GM12878 (cell line): ENCODE measurements at regions not wholly inside any gene's neighbourhood (a gene's known extent, or its start where the extent isn't known, plus 50 kb on each side); places are given as distances from the start of the nearest gene placed in this dataset.

Experiments
- ATAC-seq: fragments of 200-7000 bp; cut with Tn5 transposase; 3 replicates; pipeline ENCODE4 v1.9.1; 2020; ENCODE audit warnings: mild to moderate bottlenecking, moderate library complexity
- BruUV-seq: library from RNA; stranded (reverse); fragments of 400-500 nt; replicated peaks from 2 replicates; lab custom pipeline; 2021; lab: Mats Ljungman, UMichigan
- CTCF ChIA-PET: fragments of 300-600 bp; sonication (Branson Sonifier 250); formaldehyde crosslinking; extraction: SDS; loops from one replicate; lab custom pipeline; 2021; ENCODE audit warnings: inconsistent platforms; lab: Yijun Ruan, JAX
- POLR2A ChIA-PET: fragments of 350-600 bp; formaldehyde crosslinking; extraction: SDS; loops from one replicate; lab custom pipeline; 2021; ENCODE audit warnings: inconsistent platforms; lab: Charles Lee
- RAD21 ChIA-PET: fragments of 300-600 bp; sonication (Branson Sonifier 250); formaldehyde crosslinking; loops from one replicate; lab custom pipeline; 2023; ENCODE audit warnings: antibody characterized with exemption; ENCODE audit not compliant: unreplicated experiment; lab: Charles Lee
- SMC1A ChIA-PET: fragments of 300-600 bp; sonication (Branson Sonifier 250); formaldehyde crosslinking; loops from one replicate; lab custom pipeline; 2023; ENCODE audit not compliant: unreplicated experiment, uncharacterized antibody; lab: Charles Lee
- DNase-seq: peaks from one replicate; pipeline ENCODE4 v3.0.0-alpha.2; 2011; ENCODE audit warnings: low read depth, low spot score
- FAIRE-seq: peaks from 3 replicates; lab custom pipeline; 2011; peaks lifted over from hg19 to GRCh38; lab: Jason Lieb, UNC
- H2AFZ ChIP-seq: 2 replicates; pipeline ENCODE4 v1.6.0; 2011; ENCODE audit warnings: low read depth, low read length, control low read depth; ENCODE audit not compliant: control insufficient read depth
- H3K27ac ChIP-seq: 2 replicates; pipeline ENCODE4 v1.5.1; 2011; ENCODE audit warnings: control low read depth; ENCODE audit not compliant: control insufficient read depth, insufficient read depth
- H3K27me3 ChIP-seq, 2 experiments: replicated peaks in 1 of 2; 2 replicates each; pipeline versions ENCODE4 v1.6.0 to v1.6.1; 2011; ENCODE audit warnings: low read length in 1 of 2; ENCODE audit not compliant: control insufficient read depth in 2 of 2, insufficient read depth in 2 of 2
- H3K36me3 ChIP-seq, 2 experiments: 2 replicates each; pipeline ENCODE4 v1.5.1; 2011; ENCODE audit warnings: low read length in 1 of 2; ENCODE audit not compliant: control insufficient read depth in 2 of 2, insufficient read depth in 2 of 2
- H3K4me1 ChIP-seq: 2 replicates; pipeline ENCODE4 v1.6.1; 2011; ENCODE audit warnings: mild to moderate bottlenecking, low read length, moderate library complexity, mixed read lengths; ENCODE audit not compliant: control insufficient read depth, insufficient read depth
- H3K4me2 ChIP-seq: 2 replicates; pipeline ENCODE4 v1.6.0; 2011; ENCODE audit warnings: control low read depth; ENCODE audit not compliant: control insufficient read depth, insufficient read depth
- H3K4me3 ChIP-seq: fragments of 200-600 bp; sonication (generic); 2 replicates; pipeline ENCODE4 v1.5.1; 2016
- H3K79me2 ChIP-seq: 2 replicates; pipeline ENCODE4 v1.6.0; 2011; ENCODE audit warnings: low read length; ENCODE audit not compliant: control insufficient read depth, insufficient read depth
- H3K9ac ChIP-seq: 2 replicates; pipeline ENCODE4 v1.8.0; 2011; ENCODE audit warnings: low read length, control low read depth, mixed read lengths; ENCODE audit not compliant: control insufficient read depth, insufficient read depth
- H3K9me3 ChIP-seq: replicated peaks from 3 replicates; pipeline ENCODE4 v1.5.1; 2011; ENCODE audit warnings: mild to moderate bottlenecking, low read length; ENCODE audit not compliant: control insufficient read depth, insufficient read depth
- H4K20me1 ChIP-seq: 2 replicates; pipeline ENCODE4 v1.6.0; 2011; ENCODE audit not compliant: control insufficient read depth, insufficient read depth
- MLLT1 ChIP-seq: fragments of 450-650 bp; IDR thresholded peaks from 2 replicates; pipeline ENCODE4 v1.6.1; 2016; ENCODE audit warnings: mild to moderate bottlenecking
- PAX8 ChIP-seq: fragments of 450-650 bp; IDR thresholded peaks from 2 replicates; pipeline ENCODE4 v1.6.1; 2017; ENCODE audit warnings: mild to moderate bottlenecking, moderate library complexity
- RBBP5 ChIP-seq: fragments of 200-600 bp; sonication (generic); conservative IDR thresholded peaks from 2 replicates; pipeline ENCODE4 v1.6.1; 2016
- WGBS: methylation state at CpG from one replicate; pipeline ENCODE4 v1.1.6; 2016; ENCODE audit warnings: low lambda C conversion rate; ENCODE audit not compliant: insufficient replicate concordance, insufficient coverage; ENCODE audit errors: missing lambda C conversion rate; 5-methylcytosine and 5-hydroxymethylcytosine counted together
- in situ Hi-C: fragments of 300-500 bp; cut with MboI; formaldehyde crosslinking; loops from 9 replicates; pipeline ENCODE4 v1.14.3; 2018; ENCODE audit warnings: mixed read lengths
- intact Hi-C: fragments of 100-400 bp; cut with micrococcal nuclease; formaldehyde crosslinking; loops from one replicate; pipeline ENCODE4 v1.14.2; 2022; ENCODE audit not compliant: unreplicated experiment
- TF ChIP-seq, protein P1 (sequence below): fragments of 450-650 bp; IDR thresholded peaks from 2 replicates; pipeline ENCODE4 v1.6.1; 2017; ENCODE audit warnings: mild to moderate bottlenecking, moderate library complexity

DNA sequence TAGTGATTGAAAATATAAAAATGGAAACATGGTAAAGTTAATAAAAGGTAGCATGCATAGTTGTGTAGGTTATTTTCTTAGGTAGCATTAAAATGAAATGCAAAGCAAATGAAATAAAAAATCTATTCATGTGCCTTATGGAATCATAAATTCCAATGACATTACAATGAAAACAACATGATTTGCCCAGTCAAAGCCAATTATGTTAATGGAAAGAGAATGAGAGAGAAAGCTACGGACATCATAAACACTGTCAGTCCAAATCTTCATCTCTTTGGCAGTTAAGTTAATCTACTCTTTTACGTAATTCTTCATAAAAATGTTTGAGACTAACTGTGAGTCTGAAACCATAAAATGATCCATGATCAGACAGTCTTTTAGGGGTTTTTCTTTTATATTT, 636.7 kb upstream of the SYT4 start:
- Histone ChIP-seq H3K27ac (no peak overlapping the region), H4K20me1 (no peaks in the 10 kb centered on the region), H3K9me3 (no peaks in the 10 kb centered on the region), H3K4me2 (no peak overlapping the region), H3K79me2 (no peaks in the 10 kb centered on the region), H3K4me1 (no peaks in the 10 kb centered on the region), H3K36me3 (no peaks in the 10 kb centered on the region), H3K27me3 (no peaks in the 10 kb centered on the region; a peak in 1 of 4 replicates), H2AFZ (no peak overlapping the region), H3K4me3 (no peak overlapping the region), H3K9ac (no peak overlapping the region)
- DNase-seq (no peak), ATAC-seq (no peak), FAIRE-seq (no peak)
- ChIA-PET CTCF (no interaction called here), SMC1A (interaction anchor here (0.8 kb wide), 1 partner anchor 31 kb away, joined by 4 read pairs; no protein-coding TSS in a partner anchor), RAD21 (no interaction called here), POLR2A (no interaction called here)
- BruUV-seq = no TSS peak
- 40% methylated on average over 2 of the region's 2 CpGs for WGBS
- intact Hi-C loops (no loop called here), in situ Hi-C loops (no loop called here)
- TF ChIP-seq MLLT1 (no peak), RBBP5 (no peak), PAX8 (no peak)
- TF ChIP-seq, protein P1, sequence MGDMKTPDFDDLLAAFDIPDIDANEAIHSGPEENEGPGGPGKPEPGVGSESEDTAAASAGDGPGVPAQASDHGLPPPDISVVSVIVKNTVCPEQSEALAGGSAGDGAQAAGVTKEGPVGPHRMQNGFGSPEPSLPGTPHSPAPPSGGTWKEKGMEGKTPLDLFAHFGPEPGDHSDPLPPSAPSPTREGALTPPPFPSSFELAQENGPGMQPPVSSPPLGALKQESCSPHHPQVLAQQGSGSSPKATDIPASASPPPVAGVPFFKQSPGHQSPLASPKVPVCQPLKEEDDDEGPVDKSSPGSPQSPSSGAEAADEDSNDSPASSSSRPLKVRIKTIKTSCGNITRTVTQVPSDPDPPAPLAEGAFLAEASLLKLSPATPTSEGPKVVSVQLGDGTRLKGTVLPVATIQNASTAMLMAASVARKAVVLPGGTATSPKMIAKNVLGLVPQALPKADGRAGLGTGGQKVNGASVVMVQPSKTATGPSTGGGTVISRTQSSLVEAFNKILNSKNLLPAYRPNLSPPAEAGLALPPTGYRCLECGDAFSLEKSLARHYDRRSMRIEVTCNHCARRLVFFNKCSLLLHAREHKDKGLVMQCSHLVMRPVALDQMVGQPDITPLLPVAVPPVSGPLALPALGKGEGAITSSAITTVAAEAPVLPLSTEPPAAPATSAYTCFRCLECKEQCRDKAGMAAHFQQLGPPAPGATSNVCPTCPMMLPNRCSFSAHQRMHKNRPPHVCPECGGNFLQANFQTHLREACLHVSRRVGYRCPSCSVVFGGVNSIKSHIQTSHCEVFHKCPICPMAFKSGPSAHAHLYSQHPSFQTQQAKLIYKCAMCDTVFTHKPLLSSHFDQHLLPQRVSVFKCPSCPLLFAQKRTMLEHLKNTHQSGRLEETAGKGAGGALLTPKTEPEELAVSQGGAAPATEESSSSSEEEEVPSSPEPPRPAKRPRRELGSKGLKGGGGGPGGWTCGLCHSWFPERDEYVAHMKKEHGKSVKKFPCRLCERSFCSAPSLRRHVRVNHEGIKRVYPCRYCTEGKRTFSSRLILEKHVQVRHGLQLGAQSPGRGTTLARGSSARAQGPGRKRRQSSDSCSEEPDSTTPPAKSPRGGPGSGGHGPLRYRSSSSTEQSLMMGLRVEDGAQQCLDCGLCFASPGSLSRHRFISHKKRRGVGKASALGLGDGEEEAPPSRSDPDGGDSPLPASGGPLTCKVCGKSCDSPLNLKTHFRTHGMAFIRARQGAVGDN = no peak
